ENCODE measurements at regions not wholly inside any gene's neighbourhood (a gene's known extent, or its start where the extent isn't known, plus 50 kb on each side); places are given as distances from the start of the nearest gene placed in this dataset.

DNA sequence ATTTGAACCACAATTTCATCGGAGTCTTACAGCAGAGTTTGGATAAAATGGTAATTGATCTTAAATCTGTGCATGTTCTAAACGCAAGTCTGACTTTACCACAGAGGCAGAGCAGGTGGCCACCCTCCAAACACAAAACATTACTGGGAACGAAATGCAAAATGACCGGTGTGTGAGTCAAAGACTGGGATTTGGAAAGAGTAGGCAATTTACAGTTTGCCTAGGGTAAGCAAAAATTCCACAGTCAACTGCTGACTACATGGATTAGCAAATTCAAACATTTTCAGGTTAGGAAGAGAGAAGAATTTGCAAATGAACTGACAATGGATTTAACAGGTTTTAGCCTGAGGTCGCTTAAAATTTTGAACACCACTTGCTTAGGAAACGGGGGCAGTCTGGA, 444.4 kb downstream of the HDGFL1 start:
- peak; percentile 10 for DNase-seq (ENCODE audit: low read depth, low spot score)

GRCh38 chr6:23016696-23017095, 447.3 kb downstream of the HDGFL1 start:
- DNase-seq (ENCODE audit: low read depth, low spot score), result no peak

- DNase-seq (ENCODE audit: low read depth, low spot score), result no peak
Observed at GRCh38 chr6:23021487-23021886, 452.1 kb downstream of the HDGFL1 start.

GRCh38 chr6:23027281-23027680, 457.9 kb downstream of the HDGFL1 start:
- DNase-seq (ENCODE audit: low read depth, low spot score), result no peak

GRCh38 chr6:23031986-23032385, 462.6 kb downstream of the HDGFL1 start:
- no peak for DNase-seq (ENCODE audit: low read depth, low spot score)

DNA sequence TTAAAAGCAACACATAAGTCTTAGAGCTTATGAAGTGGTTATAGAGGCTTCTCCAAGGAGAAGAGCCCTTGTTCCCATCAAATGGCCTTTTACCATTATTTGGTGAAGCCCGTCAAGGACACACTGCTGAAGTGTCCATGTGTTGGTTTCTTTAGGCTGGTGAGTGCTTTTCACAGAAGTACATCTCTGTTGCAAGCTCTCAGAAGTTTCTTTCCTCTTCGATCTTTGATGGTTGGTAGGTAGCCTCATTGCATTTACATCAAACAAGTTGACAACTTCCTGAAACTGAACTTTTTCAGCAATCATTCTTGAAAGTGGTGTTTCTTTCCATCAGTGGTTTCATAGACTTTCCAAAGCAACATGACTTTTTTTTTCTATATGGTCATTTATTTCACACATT, 465.6 kb downstream of the HDGFL1 start:
- no peak for DNase-seq (ENCODE audit: low read depth, low spot score)

DNA sequence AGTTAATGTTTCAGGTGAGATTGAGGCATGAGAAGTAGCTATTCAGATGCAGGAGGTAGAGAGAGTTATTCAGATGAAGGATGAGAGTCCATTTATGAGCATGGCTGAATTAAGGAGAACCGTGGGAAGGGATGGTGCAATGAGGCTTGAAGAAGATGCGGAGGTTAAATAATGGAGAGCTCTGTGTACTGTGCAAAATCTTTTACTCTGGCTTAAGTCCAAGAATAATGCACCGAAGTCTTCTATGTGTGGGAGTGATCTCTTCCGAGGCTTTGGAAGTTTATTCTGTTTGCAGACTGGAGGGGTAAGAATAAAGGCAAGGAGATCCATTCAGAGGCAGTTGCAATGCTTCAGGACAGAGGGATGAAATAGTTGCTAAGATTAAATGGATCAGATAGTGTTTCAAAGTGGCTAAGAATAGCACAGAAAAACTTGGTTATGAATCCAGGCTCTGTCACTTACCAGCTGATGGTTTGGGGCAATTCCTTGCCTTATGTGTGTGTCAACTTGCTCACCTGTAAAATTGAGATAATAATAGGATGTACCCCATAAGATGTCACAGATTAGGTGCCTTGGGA, 467.1 kb downstream of the HDGFL1 start:
- no peak for DNase-seq (ENCODE audit: low read depth, low spot score)

DNA sequence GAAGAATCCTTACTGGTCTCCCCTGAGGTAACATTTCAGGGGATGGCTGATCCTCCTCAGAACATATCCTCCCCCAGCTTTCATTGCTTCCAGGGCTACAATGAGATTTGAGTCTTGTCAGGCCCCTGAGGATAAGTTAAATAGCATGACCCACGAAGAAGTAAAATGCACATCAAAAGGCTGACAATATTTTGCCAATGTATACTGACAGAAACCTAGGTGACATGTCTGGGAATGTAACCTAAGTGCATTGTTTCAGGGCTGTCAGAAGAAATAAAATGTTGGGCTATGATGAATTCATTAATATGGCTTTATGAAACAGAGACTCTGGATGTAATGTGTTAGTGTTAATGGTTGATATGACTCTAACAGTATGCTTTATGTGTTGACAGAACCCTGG, 471.5 kb downstream of the HDGFL1 start:
- no peak for DNase-seq (ENCODE audit: low read depth, low spot score)

DNA sequence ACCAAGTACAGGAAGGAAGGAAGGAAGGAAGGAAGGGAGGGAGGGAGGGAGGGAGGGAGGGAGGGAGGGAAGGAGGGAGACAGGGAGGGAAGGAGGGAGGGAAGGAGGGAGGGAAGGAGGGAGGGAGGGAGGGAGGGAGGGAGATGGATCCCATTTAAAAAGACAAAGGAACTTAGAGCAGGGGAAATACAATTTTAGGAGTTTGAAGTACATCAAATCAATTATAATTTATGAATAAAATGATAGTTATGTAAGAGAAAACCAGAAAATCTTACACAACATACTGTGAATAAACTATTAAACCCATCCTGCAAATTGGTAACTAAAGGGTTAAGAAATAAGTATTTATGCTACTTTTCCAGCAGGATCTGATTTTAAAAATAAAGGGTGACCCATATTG, 475.9 kb downstream of the HDGFL1 start:
- no peak for DNase-seq (ENCODE audit: low read depth, low spot score)

DNA sequence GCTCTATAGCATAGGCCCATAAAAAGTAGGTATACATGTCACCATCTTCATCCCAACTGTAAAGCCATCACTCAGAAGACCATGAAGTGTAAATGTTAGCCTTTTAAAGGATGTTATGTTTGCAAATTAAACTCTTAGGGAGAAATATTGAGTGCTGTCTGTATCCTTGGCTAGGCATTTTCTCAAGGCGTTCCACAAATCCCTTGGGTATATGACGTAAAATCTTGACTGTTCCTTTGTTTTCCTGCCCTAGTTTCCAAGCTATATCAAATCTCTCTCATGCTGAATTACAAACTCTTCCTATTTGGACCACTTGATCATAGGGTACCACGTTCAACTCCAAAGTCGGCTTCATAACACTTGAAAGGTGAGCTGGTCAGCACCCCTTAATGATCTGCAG, 486.2 kb downstream of the HDGFL1 start:
- DNase-seq (ENCODE audit: low read depth, low spot score), result no peak

DNA sequence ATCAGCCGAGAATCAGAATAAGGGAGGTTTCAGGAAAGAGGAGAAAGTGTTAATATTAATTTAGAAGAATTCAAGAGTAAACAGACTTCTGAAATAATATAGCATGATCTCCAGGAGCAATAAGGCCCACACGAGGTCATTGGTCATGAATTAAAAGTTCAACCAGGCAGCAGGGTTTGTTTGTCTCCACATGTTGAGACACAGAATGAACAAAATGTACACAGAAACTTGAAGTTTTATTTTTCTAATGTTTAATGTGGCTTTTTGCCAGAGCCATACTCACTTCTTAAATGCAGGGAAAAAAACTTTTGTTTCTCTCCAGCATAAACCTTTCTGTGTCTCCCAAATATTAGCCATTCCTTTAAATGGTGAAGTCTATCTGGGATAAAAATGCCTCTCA, 504.5 kb downstream of the HDGFL1 start:
- no peak for DNase-seq (ENCODE audit: low read depth, low spot score)

DNA sequence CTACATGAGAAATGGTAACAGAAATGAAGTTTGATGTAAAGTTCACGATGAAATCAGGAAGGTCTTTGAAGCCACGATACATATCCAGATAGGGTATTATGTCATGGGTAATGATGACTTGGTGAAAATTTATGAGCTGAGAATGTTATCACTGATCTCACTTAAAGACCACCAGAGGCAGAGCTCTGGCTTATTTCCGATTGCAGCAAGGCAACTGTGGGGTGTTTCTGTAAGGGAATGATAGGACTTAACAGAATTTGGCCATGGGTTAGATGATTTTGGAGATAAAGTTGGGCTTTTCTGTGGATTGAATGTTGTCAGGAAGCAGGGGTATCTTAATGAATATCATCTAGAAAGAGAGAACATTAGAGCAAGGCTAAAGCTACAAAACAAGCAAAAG, 508.4 kb downstream of the HDGFL1 start:
- no peak for DNase-seq (ENCODE audit: low read depth, low spot score)

GRCh38 chr6:23081701-23082100, 512.3 kb downstream of the HDGFL1 start:
- DNase-seq (ENCODE audit: low read depth, low spot score), result peak; percentile 1

DNA sequence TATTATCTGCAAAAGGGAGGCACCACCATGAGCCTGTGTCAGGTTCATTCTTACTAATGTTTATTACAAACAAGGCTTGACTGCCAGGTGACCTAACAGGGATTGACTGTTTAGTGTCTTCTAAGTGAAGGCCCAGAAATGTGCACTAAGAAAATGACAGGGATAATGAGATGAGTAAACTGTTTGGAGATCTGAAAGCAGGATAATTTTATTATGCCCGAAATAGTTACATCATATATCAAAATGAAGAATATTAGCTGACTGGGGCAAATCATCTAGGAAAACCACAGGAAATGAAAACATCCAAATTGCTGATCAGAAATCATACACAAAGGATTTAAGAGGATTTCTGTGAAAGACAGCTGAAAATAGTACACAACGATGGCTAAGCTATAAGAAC, 516.7 kb downstream of the HDGFL1 start:
- no peak for DNase-seq (ENCODE audit: low read depth, low spot score)

- no peak for DNase-seq (ENCODE audit: low read depth, low spot score)
Observed at GRCh38 chr6:23087471-23087870, 518.1 kb downstream of the HDGFL1 start.

DNA sequence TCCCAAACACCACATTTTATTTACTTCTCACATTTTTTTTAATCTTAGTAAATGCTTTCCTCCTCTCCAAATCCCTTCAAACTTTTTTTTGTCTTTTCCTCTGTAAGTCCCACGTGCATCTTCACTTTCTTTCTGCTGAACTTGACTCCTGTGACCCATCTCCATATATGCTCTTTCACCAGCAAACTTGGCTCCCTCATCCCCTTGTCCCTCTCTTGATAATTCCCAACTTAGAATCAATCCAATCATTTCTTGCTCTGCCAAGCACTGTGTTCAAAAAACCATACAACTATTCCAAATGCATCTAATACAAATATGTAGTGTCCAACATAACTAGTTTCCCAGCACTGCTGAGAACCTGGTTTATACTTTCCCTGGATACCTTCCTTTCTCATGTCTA, 519.4 kb downstream of the HDGFL1 start:
- DNase-seq (ENCODE audit: low read depth, low spot score), result no peak

- DNase-seq (ENCODE audit: low read depth, low spot score), result no peak
Observed at GRCh38 chr6:23089981-23090380, 520.6 kb downstream of the HDGFL1 start.

- DNase-seq (ENCODE audit: low read depth, low spot score), result no peak
Observed at GRCh38 chr6:23091795-23092194, 522.4 kb downstream of the HDGFL1 start.

DNA sequence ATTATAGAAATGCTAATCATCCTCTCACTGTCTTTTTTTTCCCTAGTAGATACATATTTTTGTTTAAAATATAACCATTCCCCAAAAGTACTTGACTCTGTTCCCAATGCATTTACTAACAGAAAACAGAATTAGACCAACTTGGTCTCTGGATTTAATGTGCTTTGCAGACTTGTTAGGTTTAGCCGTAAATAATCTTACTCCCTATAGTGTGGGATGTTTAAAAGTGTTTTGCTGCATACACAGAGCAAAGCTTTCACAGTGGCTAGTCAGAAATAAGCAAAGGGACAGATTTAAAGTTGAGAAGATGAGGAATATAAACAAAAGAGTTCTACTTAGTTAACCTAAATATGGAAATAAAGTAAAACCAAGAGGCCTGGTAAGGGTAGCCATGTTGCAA, 527.5 kb downstream of the HDGFL1 start:
- no peak for DNase-seq (ENCODE audit: low read depth, low spot score)

- DNase-seq (ENCODE audit: low read depth, low spot score), result no peak
Observed at GRCh38 chr6:23097566-23097965, 528.2 kb downstream of the HDGFL1 start.

- no peak for DNase-seq (ENCODE audit: low read depth, low spot score)
Observed at GRCh38 chr6:23106951-23107350, 537.6 kb downstream of the HDGFL1 start.

DNA sequence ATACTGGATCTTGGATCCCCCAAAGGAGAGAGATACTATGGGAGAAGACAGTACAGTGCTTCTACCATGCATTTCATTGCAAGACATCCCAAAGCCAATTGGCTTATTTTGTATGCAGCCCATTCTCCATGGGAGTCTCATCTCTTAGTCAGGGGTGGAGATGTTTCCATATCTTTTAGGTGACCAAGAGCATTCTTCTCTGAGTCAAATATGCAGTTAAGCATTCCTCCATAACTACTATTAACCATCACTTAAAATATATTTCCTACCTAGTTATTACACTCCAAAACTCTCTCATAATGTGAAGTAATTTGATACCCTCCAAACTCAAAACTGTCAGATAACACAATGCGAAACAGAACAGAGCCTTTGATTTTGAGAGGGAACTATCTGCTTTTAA, 542.6 kb downstream of the HDGFL1 start:
- DNase-seq (ENCODE audit: low read depth, low spot score), result no peak

DNA sequence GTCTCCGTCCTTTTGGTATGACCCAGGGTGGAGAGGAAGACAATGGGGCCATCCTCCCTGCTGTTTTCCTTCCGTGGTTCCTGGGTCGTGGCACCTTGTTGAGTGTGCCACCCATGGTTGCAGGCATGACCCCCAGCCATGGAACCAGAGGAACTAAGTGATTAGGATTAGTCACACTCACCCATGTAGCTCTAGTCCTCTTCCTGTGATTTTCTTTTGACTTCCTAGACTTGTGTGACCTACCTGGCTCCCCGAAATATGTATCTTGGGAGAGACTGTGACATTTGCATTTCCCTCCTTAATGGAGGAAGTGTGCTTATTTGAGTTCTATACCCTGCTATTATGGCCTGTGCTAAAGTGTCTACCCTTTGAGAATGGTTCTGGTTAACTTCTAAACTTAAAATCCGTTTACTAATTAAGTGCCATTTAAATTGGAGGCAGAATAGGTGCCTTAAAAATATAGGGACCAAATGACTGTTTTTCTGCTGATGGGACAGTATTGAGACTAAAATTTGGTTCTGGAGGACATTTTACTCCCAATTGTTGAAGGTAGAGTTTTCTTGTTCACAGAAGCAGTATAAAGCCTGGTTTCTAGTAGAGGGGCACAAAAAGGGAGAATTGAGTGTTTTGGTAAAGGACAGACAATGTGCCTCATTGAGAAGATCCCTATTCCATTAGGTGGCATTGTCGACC, 545.6 kb downstream of the HDGFL1 start:
- DNase-seq (ENCODE audit: low read depth, low spot score), result no peak

- no peak for DNase-seq (ENCODE audit: low read depth, low spot score)
Observed at GRCh38 chr6:23137611-23138010, 568.2 kb downstream of the HDGFL1 start.

All from ELF-1 (cell line).